K562 (cell line): ENCODE measurements at regions not wholly inside any gene's neighbourhood (a gene's known extent, or its start where the extent isn't known, plus 50 kb on each side); places are given as distances from the start of the nearest gene placed in this dataset.

Experiments
- ATAC-seq: fragments of 200-7000 bp; cut with Tn5 transposase; 3 replicates; pipeline ENCODE4 v1.9.1; 2020; ENCODE audit warnings: moderate library complexity
- BruUV-seq: library from RNA; stranded (reverse); fragments of 400-500 nt; replicated peaks from 2 replicates; lab custom pipeline; 2021; lab: Mats Ljungman, UMichigan
- CTCF ChIA-PET: fragments of 300-600 bp; formaldehyde crosslinking; extraction: SDS; loops from one replicate; lab custom pipeline; 2021; ENCODE audit warnings: low intra/inter-chr PET ratio; lab: Yijun Ruan, JAX
- POLR2A ChIA-PET: fragments of 300-600, 350-650 bp; sonication (Branson Sonifier 250); formaldehyde crosslinking; extraction: SDS; loops from one replicate; lab custom pipeline; 2021; ENCODE audit warnings: antibody characterized with exemption, inconsistent platforms; lab: Yijun Ruan, JAX
- DNase-seq, 4 experiments: peaks; one replicate each; pipeline versions ENCODE4 v3.0.0 to v3.0.0-alpha.2; 2011 to 2018; ENCODE audit warnings: low spot score in 3 of 4, mixed read lengths in 3 of 4; ENCODE audit errors: extremely low read depth in 1 of 4
- FAIRE-seq: peaks from 2 replicates; lab custom pipeline; 2011; peaks lifted over from hg19 to GRCh38; lab: Jason Lieb, UNC
- H2AFZ ChIP-seq: 2 replicates; pipeline ENCODE4 v1.6.0; 2011; ENCODE audit warnings: low read depth, low read length, control low read depth, inconsistent platforms
- H3K27ac ChIP-seq: fragments of 200-600 bp; 3 replicates; pipeline ENCODE4 v1.8.0; 2011; ENCODE audit warnings: low read depth, mild to moderate bottlenecking, control low read depth, inconsistent platforms, low read length, moderate library complexity, mixed read lengths; ENCODE audit errors: extremely low read depth
- H3K27me3 ChIP-seq, 2 experiments: fragments of 300-600 bp in 1 of 2; 2 replicates in 1 of 2; 3 replicates in 1 of 2; pipeline versions ENCODE4 v1.6.0 to v1.8.0; 2011; ENCODE audit warnings: inconsistent platforms in 2 of 2, low read length in 2 of 2, mild to moderate bottlenecking in 1 of 2, mixed read lengths in 1 of 2, moderate library complexity in 1 of 2; ENCODE audit not compliant: control insufficient read depth in 2 of 2, insufficient read depth in 2 of 2
- H3K36me3 ChIP-seq: fragments of 300-600 bp; 3 replicates; pipeline ENCODE4 v1.8.0; 2011; ENCODE audit warnings: mild to moderate bottlenecking, low read length, inconsistent platforms; ENCODE audit not compliant: control insufficient read depth, insufficient read depth
- H3K4me1 ChIP-seq, 2 experiments: fragments of 200-600 bp in 1 of 2; replicated peaks in 1 of 2; 2 replicates in 1 of 2; 3 replicates in 1 of 2; pipeline versions ENCODE4 v1.5.1 to v1.8.0; 2011; ENCODE audit warnings: inconsistent platforms in 2 of 2, low read length in 2 of 2, mild to moderate bottlenecking in 1 of 2, mixed read lengths in 1 of 2, moderate library complexity in 1 of 2; ENCODE audit not compliant: control insufficient read depth in 2 of 2, insufficient read depth in 2 of 2
- H3K4me2 ChIP-seq: 2 replicates; pipeline ENCODE4 v1.6.1; 2011; ENCODE audit warnings: low read length, control low read depth, inconsistent platforms, mixed read lengths; ENCODE audit not compliant: insufficient read depth
- H3K4me3 ChIP-seq: fragments of 200-600 bp; sonication (generic), shearing (Covaris generic); 2 replicates; pipeline ENCODE4 v1.5.1; 2016; ENCODE audit warnings: control low read depth, inconsistent platforms
- H3K79me2 ChIP-seq: fragments of 200-600 bp; 3 replicates; pipeline ENCODE4 v1.8.0; 2011; ENCODE audit warnings: low read length, inconsistent platforms; ENCODE audit not compliant: control insufficient read depth, insufficient read depth
- H3K9ac ChIP-seq, 2 experiments: 2 replicates each; pipeline versions ENCODE4 v1.6.0 to v1.6.1; 2011; ENCODE audit warnings: low read depth in 2 of 2, low read length in 2 of 2, control low read depth in 1 of 2, inconsistent platforms in 1 of 2, mild to moderate bottlenecking in 1 of 2, mixed read lengths in 1 of 2; ENCODE audit not compliant: insufficient read depth in 1 of 2
- H3K9me1 ChIP-seq: one replicate; pipeline ENCODE4 v1.6.0; 2011; ENCODE audit warnings: inconsistent platforms, mild to moderate bottlenecking, low read length, moderate library complexity; ENCODE audit not compliant: control insufficient read depth, insufficient read depth
- H3K9me3 ChIP-seq: replicated peaks from 2 replicates; pipeline ENCODE4 v1.5.1; 2011; ENCODE audit warnings: low read depth, low read length, inconsistent platforms; ENCODE audit not compliant: control insufficient read depth, insufficient read depth
- H4K20me1 ChIP-seq: replicated peaks from 2 replicates; pipeline ENCODE4 v1.6.1; 2011; ENCODE audit warnings: low read length, inconsistent platforms, mixed read lengths; ENCODE audit not compliant: control insufficient read depth, insufficient read depth
- BMI1 ChIP-seq: fragments of 150-350 bp; IDR thresholded peaks from 2 replicates; pipeline ENCODE4 v1.6.1; 2014; ENCODE audit warnings: low read length
- KLF6 ChIP-seq: fragments of 250-450 bp; sonication (Bioruptor Pico); IDR thresholded peaks from 2 replicates; pipeline ENCODE4 v1.4.0; 2020; ENCODE audit warnings: mild to moderate bottlenecking, moderate library complexity, borderline replicate concordance
- NFE2L1 ChIP-seq: fragments of 450-650 bp; IDR thresholded peaks from 2 replicates; pipeline ENCODE4 v1.6.1; 2016; ENCODE audit warnings: missing genetic modification characterization, low read depth, mild to moderate bottlenecking, missing compliant biosample characterization, moderate library complexity, borderline replicate concordance
- ZNF133 ChIP-seq: fragments of 250-450 bp; sonication (Bioruptor Pico); IDR thresholded peaks from 2 replicates; pipeline ENCODE4 v1.4.0; 2020; ENCODE audit warnings: mild to moderate bottlenecking
- WGBS: fragments of 100-300 bp; shearing (Covaris generic); methylation state at CpG from one replicate; pipeline ENCODE4 v1.1.6; 2016; ENCODE audit warnings: low coverage, mixed read lengths; ENCODE audit not compliant: insufficient coverage; ENCODE audit errors: missing lambda C conversion rate; 5-methylcytosine and 5-hydroxymethylcytosine counted together
- in situ Hi-C: fragments of 300-500 bp; cut with MboI; formaldehyde crosslinking; loops from 4 replicates; pipeline ENCODE4 v1.15.0; 2018; ENCODE audit warnings: inconsistent platforms, mixed read lengths
- intact Hi-C: fragments of 100-400 bp; cut with micrococcal nuclease; formaldehyde crosslinking; loops from 2 replicates; pipeline ENCODE4 v1.14.2; 2022
- TF ChIP-seq, protein P1 (sequence below), 2 experiments: fragments of 450-650 bp in 1 of 2; sonication (generic) in 1 of 2; formaldehyde crosslinking in 1 of 2; IDR thresholded peaks; 2 replicates each; pipeline versions ENCODE4 v1.7.1 to v1.9.0; 2016 to 2022; ENCODE audit warnings: inconsistent platforms in 1 of 2, mild to moderate bottlenecking in 1 of 2, missing genetic modification reagents in 1 of 2
- TF ChIP-seq, protein P2 (sequence below): IDR thresholded peaks from 2 replicates; pipeline ENCODE4 v1.6.1; 2011; ENCODE audit not compliant: insufficient read length; ENCODE audit errors: extremely low read depth
- TF ChIP-seq, protein P3 (sequence below): fragments of 250-450 bp; sonication (Bioruptor Pico); IDR thresholded peaks from 2 replicates; pipeline ENCODE4 v1.8.0; 2021; ENCODE audit warnings: moderate library complexity, mild to moderate bottlenecking, inconsistent platforms

DNA sequence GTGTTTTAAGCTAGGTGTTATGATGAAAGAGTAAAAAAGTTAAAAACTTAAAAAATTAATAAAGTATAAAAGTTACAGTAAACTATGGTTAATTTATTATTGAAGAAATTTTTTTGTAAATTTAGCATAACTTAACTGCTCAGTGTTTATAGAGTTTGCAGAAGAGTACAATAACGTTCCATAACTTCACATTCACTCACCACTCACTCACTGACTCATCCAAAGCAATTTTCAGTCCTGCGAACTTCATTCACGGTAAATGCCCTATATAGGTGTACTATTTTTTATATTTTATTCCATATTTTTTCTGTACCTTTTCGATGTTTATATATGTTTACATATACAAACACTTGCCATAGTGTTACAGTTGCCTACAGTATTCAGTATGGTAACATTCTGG is 694.8 kb upstream of the SLC39A10 start (continued):
- TF ChIP-seq, protein P1, sequence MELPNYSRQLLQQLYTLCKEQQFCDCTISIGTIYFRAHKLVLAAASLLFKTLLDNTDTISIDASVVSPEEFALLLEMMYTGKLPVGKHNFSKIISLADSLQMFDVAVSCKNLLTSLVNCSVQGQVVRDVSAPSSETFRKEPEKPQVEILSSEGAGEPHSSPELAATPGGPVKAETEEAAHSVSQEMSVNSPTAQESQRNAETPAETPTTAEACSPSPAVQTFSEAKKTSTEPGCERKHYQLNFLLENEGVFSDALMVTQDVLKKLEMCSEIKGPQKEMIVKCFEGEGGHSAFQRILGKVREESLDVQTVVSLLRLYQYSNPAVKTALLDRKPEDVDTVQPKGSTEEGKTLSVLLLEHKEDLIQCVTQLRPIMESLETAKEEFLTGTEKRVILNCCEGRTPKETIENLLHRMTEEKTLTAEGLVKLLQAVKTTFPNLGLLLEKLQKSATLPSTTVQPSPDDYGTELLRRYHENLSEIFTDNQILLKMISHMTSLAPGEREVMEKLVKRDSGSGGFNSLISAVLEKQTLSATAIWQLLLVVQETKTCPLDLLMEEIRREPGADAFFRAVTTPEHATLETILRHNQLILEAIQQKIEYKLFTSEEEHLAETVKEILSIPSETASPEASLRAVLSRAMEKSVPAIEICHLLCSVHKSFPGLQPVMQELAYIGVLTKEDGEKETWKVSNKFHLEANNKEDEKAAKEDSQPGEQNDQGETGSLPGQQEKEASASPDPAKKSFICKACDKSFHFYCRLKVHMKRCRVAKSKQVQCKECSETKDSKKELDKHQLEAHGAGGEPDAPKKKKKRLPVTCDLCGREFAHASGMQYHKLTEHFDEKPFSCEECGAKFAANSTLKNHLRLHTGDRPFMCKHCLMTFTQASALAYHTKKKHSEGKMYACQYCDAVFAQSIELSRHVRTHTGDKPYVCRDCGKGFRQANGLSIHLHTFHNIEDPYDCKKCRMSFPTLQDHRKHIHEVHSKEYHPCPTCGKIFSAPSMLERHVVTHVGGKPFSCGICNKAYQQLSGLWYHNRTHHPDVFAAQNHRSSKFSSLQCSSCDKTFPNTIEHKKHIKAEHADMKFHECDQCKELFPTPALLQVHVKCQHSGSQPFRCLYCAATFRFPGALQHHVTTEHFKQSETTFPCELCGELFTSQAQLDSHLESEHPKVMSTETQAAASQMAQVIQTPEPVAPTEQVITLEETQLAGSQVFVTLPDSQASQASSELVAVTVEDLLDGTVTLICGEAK (IDR thresholded peaks at IDR 0.05) = no peak
- TF ChIP-seq, protein P1 (CRISPR knock-in tag; IDR thresholded peaks at IDR 0.05) = no peak
- TF ChIP-seq, all 486 proteins: peak for 0

DNA sequence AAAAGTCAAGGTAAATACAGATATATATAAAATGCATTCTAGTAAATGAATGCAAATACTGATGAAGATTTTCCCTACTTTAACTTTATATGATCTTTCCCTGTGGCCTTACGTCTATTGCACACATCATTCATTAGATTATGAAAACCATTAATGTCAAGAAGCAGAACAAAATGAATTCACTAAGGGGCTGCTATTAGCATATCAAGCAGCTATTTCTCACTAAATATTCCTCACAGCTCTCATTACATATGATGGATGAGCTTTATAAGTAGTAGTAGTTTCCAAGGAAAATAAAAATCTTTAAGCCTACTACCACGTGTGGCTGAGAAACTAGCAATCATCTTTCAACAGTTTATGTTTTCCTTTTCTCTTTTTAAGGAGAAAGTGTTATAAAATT is 702.8 kb upstream of the SLC39A10 start:
- no peak overlapping the region for H3K27ac ChIP-seq
- no peaks in the 10 kb centered on the region for H4K20me1 ChIP-seq
- ATAC-seq (no peak), DNase-seq (no peak)
- no peaks in the 10 kb centered on the region for H3K9me1 ChIP-seq
- no peak overlapping the region for H3K4me3 ChIP-seq
- intact Hi-C loops = no loop called here
- in situ Hi-C loops = no loop called here
- CTCF ChIA-PET = no interaction called here
- 7% methylated on average over 2 of the region's 2 CpGs for WGBS
- H2AFZ ChIP-seq = no peak overlapping the region
- no peaks in the 10 kb centered on the region for H3K36me3 ChIP-seq
- no peak overlapping the region for H3K9ac ChIP-seq
- H3K4me1 ChIP-seq = no peaks in the 10 kb centered on the region
- no peaks in the 10 kb centered on the region for H3K9me3 ChIP-seq
- no TSS peak for BruUV-seq
- H3K4me2 ChIP-seq = no peak overlapping the region
- no peaks in the 10 kb centered on the region for H3K79me2 ChIP-seq
- TF ChIP-seq BMI1 = no peak
- TF ChIP-seq, protein P2, sequence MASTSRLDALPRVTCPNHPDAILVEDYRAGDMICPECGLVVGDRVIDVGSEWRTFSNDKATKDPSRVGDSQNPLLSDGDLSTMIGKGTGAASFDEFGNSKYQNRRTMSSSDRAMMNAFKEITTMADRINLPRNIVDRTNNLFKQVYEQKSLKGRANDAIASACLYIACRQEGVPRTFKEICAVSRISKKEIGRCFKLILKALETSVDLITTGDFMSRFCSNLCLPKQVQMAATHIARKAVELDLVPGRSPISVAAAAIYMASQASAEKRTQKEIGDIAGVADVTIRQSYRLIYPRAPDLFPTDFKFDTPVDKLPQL = no peak
- TF ChIP-seq NFE2L1 (tag) = no peak
- TF ChIP-seq KLF6 (CRISPR knock-in tag) = no peak
- TF ChIP-seq, protein P3, sequence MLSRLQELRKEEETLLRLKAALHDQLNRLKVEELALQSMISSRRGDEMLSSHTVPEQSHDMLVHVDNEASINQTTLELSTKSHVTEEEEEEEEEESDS (CRISPR knock-in tag) = no peak
- no peak for TF ChIP-seq ZNF133 (CRISPR knock-in tag)
- TF ChIP-seq, all 486 proteins: peak for 0
- POLR2A ChIA-PET = no interaction called here
- FAIRE-seq = no peak
- no peaks in the 10 kb centered on the region for H3K27me3 ChIP-seq
